BE2C (cell line): ENCODE measurements at regions not wholly inside any gene's neighbourhood (a gene's known extent, or its start where the extent isn't known, plus 50 kb on each side); places are given as distances from the start of the nearest gene placed in this dataset.
A peak's percentile ranks its signal among the peaks of the same experiment; 100 is the strongest.

Experiments used
- DNase-seq: peaks from one replicate; pipeline ENCODE4 v3.0.0-alpha.2; 2020
- H3K27me3 ChIP-seq: fragments of 250-450 bp; sonication (Bioruptor Pico); 2 replicates; pipeline ENCODE4 v1.5.1; 2020; ENCODE audit warnings: mild to moderate bottlenecking
- H3K36me3 ChIP-seq: fragments of 250-450 bp; sonication (Bioruptor Pico); 2 replicates; pipeline ENCODE4 v1.5.1; 2020; ENCODE audit warnings: mild to moderate bottlenecking
- H3K4me1 ChIP-seq: fragments of 250-450 bp; sonication (Bioruptor Pico); 2 replicates; pipeline ENCODE4 v1.5.1; 2020
- H3K4me3 ChIP-seq: 2 replicates; pipeline ENCODE4 v1.5.1; 2011; ENCODE audit warnings: low read depth, low read length
- H3K9me3 ChIP-seq: fragments of 250-450 bp; sonication (Bioruptor Pico); 2 replicates; pipeline ENCODE4 v1.5.1; 2020
- CTCF ChIP-seq: IDR thresholded peaks from 2 replicates; pipeline ENCODE4 v1.5.1; 2012; ENCODE audit warnings: mild to moderate bottlenecking, low read depth, low read length

DNA sequence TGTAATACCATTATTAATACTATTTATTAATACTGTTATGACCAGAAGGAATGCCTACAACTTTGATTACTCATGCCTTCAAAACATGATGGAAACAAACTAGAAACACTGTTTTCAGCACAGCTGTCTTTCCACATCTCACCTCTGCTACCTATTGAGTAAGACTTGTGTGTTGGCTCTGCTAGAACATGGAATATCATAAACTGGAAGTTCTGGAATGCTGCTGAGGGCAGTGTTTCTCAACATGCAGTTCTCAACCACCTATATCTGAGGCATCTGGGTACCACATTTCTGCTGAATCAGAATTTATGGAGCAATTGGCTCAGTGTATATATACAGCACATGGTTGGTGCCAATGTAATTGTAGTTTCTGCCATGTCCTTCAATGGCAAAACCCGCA, 392.1 kb downstream of the TUSC7 start:
- no peak for TF ChIP-seq CTCF
- Histone ChIP-seq H3K27me3 (no peaks in the 10 kb centered on the region), H3K36me3 (no peaks in the 10 kb centered on the region), H3K4me3 (no peak overlapping the region), H3K4me1 (peaks cover 9% of the 10 kb centered on the region), H3K9me3 (no peaks in the 10 kb centered on the region)
- no peak for DNase-seq

GRCh38 chr3:117102426-117102825, 392.8 kb downstream of the TUSC7 start:
- Histone ChIP-seq H3K4me1 (peaks cover 9% of the 10 kb centered on the region), H3K9me3 (no peaks in the 10 kb centered on the region), H3K4me3 (no peak overlapping the region), H3K36me3 (no peaks in the 10 kb centered on the region; the same call in 1 of the 2 replicates), H3K27me3 (no peaks in the 10 kb centered on the region)
- TF ChIP-seq CTCF = no peak
- no peak for DNase-seq

- DNase-seq = no peak
- Histone ChIP-seq H3K27me3 (no peaks in the 10 kb centered on the region), H3K9me3 (no peaks in the 10 kb centered on the region; the same call in 1 of the 2 replicates), H3K4me1 (peaks cover 9% of the 10 kb centered on the region), H3K36me3 (no peaks in the 10 kb centered on the region; the same call in 1 of the 2 replicates), H3K4me3 (no peak overlapping the region)
- peak; percentile 22 for TF ChIP-seq CTCF
Measured at GRCh38 chr3:117103675-117104074, 394.1 kb downstream of the TUSC7 start.

GRCh38 chr3:117104381-117104780, 394.8 kb downstream of the TUSC7 start:
- Histone ChIP-seq H3K9me3 (no peaks in the 10 kb centered on the region; the same call in 1 of the 2 replicates), H3K27me3 (no peaks in the 10 kb centered on the region), H3K4me1 (peaks cover 9% of the 10 kb centered on the region), H3K36me3 (no peaks in the 10 kb centered on the region; the same call in 1 of the 2 replicates), H3K4me3 (no peak overlapping the region)
- no peak for DNase-seq
- TF ChIP-seq CTCF = no peak

GRCh38 chr3:117104792-117105191, 395.2 kb downstream of the TUSC7 start:
- no peaks in the 10 kb centered on the region; the same call in 1 of the 2 replicates for H3K9me3 ChIP-seq
- no peaks in the 10 kb centered on the region for H3K27me3 ChIP-seq
- peaks cover 9% of the 10 kb centered on the region for H3K4me1 ChIP-seq
- H3K36me3 ChIP-seq = no peaks in the 10 kb centered on the region; the same call in 1 of the 2 replicates
- DNase-seq = no peak
- no peak overlapping the region for H3K4me3 ChIP-seq
- TF ChIP-seq CTCF = no peak

DNA sequence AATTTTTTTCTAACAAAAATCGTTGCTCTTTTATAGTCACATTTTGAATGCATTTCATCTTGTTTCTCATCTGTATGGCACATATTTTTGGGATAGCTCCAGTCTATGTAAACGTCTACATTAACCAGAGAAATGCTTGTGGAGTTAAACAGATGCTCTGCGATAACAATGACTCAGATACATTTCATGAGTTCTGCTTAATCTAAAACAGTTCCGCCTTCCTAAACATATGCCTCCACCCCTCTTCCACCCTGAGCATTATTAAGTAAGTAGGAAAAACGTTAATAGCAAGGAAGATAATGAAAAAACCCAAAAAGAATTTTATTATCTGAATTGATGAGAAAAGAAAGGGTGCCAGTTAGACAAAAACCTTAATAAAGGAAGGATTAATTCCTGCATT, 396.1 kb downstream of the TUSC7 start:
- no peak for DNase-seq

More for the DNA sequence above, 396.1 kb downstream of the TUSC7 start:
- no peak overlapping the region for H3K4me3 ChIP-seq
- no peaks in the 10 kb centered on the region; the same call in 1 of the 2 replicates for H3K9me3 ChIP-seq
- no peak for TF ChIP-seq CTCF
- peaks cover 9% of the 10 kb centered on the region for H3K4me1 ChIP-seq
- H3K36me3 ChIP-seq = no peaks in the 10 kb centered on the region; the same call in 1 of the 2 replicates
- H3K27me3 ChIP-seq = no peaks in the 10 kb centered on the region
